GM21526 (cell line): ENCODE measurements at regions not wholly inside any gene's neighbourhood (a gene's known extent, or its start where the extent isn't known, plus 50 kb on each side); places are given as distances from the start of the nearest gene placed in this dataset.

Source experiments
- ATAC-seq: cut with Tn5 transposase; IDR thresholded peaks from one replicate; pipeline ENCODE4 v1.9.1; 2021; ENCODE audit warnings: moderate library complexity; ENCODE audit not compliant: unreplicated experiment, low FRiP score

GRCh38 chr16:14337303-14338191 is 266.4 kb downstream of the MRTFB start:
- no peak for ATAC-seq

GRCh38 chr16:14335297-14335696 is 264.2 kb downstream of the MRTFB start:
- no peak for ATAC-seq

GRCh38 chr16:14334366-14335080 is 263.4 kb downstream of the MRTFB start:
- ATAC-seq = no peak

- no peak for ATAC-seq
Measured at GRCh38 chr16:14333361-14333760, 262.2 kb downstream of the MRTFB start.

GRCh38 chr16:14331020-14331419 is 259.9 kb downstream of the MRTFB start:
- ATAC-seq = no peak

GRCh38 chr16:14329727-14330350 is 258.7 kb downstream of the MRTFB start:
- no peak for ATAC-seq

GRCh38 chr16:14325502-14326401 is 254.6 kb downstream of the MRTFB start:
- no peak for ATAC-seq

GRCh38 chr16:14324581-14324980 is 253.5 kb downstream of the MRTFB start:
- ATAC-seq = no peak

GRCh38 chr16:14322186-14322585 is 251.1 kb downstream of the MRTFB start:
- no peak for ATAC-seq

GRCh38 chr16:14321542-14321941 is 250.4 kb downstream of the MRTFB start:
- ATAC-seq = no peak

GRCh38 chr16:14320406-14320805 is 249.3 kb downstream of the MRTFB start:
- no peak for ATAC-seq
